HS-5 (cell line): ENCODE measurements at regions not wholly inside any gene's neighbourhood (a gene's known extent, or its start where the extent isn't known, plus 50 kb on each side); places are given as distances from the start of the nearest gene placed in this dataset.
"Not testable (repeated sequence)": the region's sequence is repeated elsewhere in the genome, so short reads cannot be mapped to it uniquely, and the experiment has no call there.

ENCODE experiments used
- DNase-seq: peaks from one replicate; pipeline ENCODE4 v3.0.0-alpha.2; 2012; ENCODE audit warnings: low read depth

- DNase-seq, result not testable (repeated sequence)
Measured at GRCh38 chr2:111401270-111402140, 280.8 kb downstream of the BCL2L11 start.

GRCh38 chr2:111402450-111402849, 281.7 kb downstream of the BCL2L11 start:
- not testable (repeated sequence) for DNase-seq

GRCh38 chr2:111403287-111403686, 282.6 kb downstream of the BCL2L11 start:
- DNase-seq, result not testable (repeated sequence)

GRCh38 chr2:111406616-111407015, 285.9 kb downstream of the BCL2L11 start:
- DNase-seq, result not testable (repeated sequence)

- not testable (repeated sequence) for DNase-seq
Measured at GRCh38 chr2:111407632-111408194, 287.0 kb downstream of the BCL2L11 start.

GRCh38 chr2:111410868-111411406, 290.2 kb downstream of the BCL2L11 start:
- DNase-seq, result not testable (repeated sequence)

GRCh38 chr2:111411867-111412681, 291.4 kb downstream of the BCL2L11 start:
- DNase-seq, result not testable (repeated sequence)

GRCh38 chr2:111412841-111413650, 292.3 kb downstream of the BCL2L11 start:
- not testable (repeated sequence) for DNase-seq

GRCh38 chr2:111413950-111414349, 293.2 kb downstream of the BCL2L11 start:
- DNase-seq, result not testable (repeated sequence)

- not testable (repeated sequence) for DNase-seq
Measured at GRCh38 chr2:111415765-111416743, 295.3 kb downstream of the BCL2L11 start.

GRCh38 chr2:111417026-111417425, 296.3 kb downstream of the BCL2L11 start:
- DNase-seq, result not testable (repeated sequence)

- DNase-seq, result not testable (repeated sequence)
Measured at GRCh38 chr2:111418091-111418875, 297.6 kb downstream of the BCL2L11 start.

- not testable (repeated sequence) for DNase-seq
Measured at GRCh38 chr2:111420074-111420473, 299.4 kb downstream of the BCL2L11 start.

GRCh38 chr2:111420835-111421234, 300.1 kb downstream of the BCL2L11 start:
- not testable (repeated sequence) for DNase-seq

GRCh38 chr2:111421949-111422348, 301.2 kb downstream of the BCL2L11 start:
- not testable (repeated sequence) for DNase-seq

GRCh38 chr2:111422562-111422961, 301.8 kb downstream of the BCL2L11 start:
- DNase-seq, result not testable (repeated sequence)

GRCh38 chr2:111423184-111423583, 302.5 kb downstream of the BCL2L11 start:
- not testable (repeated sequence) for DNase-seq

- not testable (repeated sequence) for DNase-seq
Measured at GRCh38 chr2:111424176-111424575, 303.5 kb downstream of the BCL2L11 start.

GRCh38 chr2:111424851-111425309, 304.2 kb downstream of the BCL2L11 start:
- DNase-seq, result not testable (repeated sequence)
